Suppressor macrophage treated with lipopolysaccharide for 4 hours (primary cell): ENCODE measurements at regions not wholly inside any gene's neighbourhood (a gene's known extent, or its start where the extent isn't known, plus 50 kb on each side); places are given as distances from the start of the nearest gene placed in this dataset.

ENCODE experiments used
- DNase-seq: peaks from one replicate; pipeline ENCODE4 v3.0.0-alpha.2; 2020

GRCh38 chr9:86829496-86830046, 117.7 kb downstream of the GAS1 start:
- DNase-seq: no peak

- peak; percentile 37 for DNase-seq
These were observed 118.7 kb downstream of the GAS1 start for GRCh38 chr9:86828631-86829030.

GRCh38 chr9:86827893-86828292, 119.4 kb downstream of the GAS1 start:
- no peak for DNase-seq

GRCh38 chr9:86825299-86825698, 122.0 kb downstream of the GAS1 start:
- no peak for DNase-seq

GRCh38 chr9:86822006-86822801, 125.1 kb downstream of the GAS1 start:
- DNase-seq: no peak

GRCh38 chr9:86821006-86821845, 126.1 kb downstream of the GAS1 start:
- no peak for DNase-seq

GRCh38 chr9:86819552-86819951, 127.8 kb downstream of the GAS1 start:
- DNase-seq: no peak

GRCh38 chr9:86818636-86819035, 128.7 kb downstream of the GAS1 start:
- no peak for DNase-seq

- no peak for DNase-seq
These were observed 130.4 kb downstream of the GAS1 start for GRCh38 chr9:86816868-86817267.

GRCh38 chr9:86816366-86816765, 130.9 kb downstream of the GAS1 start:
- DNase-seq: no peak

GRCh38 chr9:86812616-86813015, 134.7 kb downstream of the GAS1 start:
- no peak for DNase-seq

GRCh38 chr9:86809759-86810367, 137.4 kb downstream of the GAS1 start:
- DNase-seq: no peak

GRCh38 chr9:86809151-86809550, 138.2 kb downstream of the GAS1 start:
- no peak for DNase-seq

- DNase-seq: no peak
These were observed 139.8 kb downstream of the GAS1 start for GRCh38 chr9:86807367-86807976.

- DNase-seq: no peak
These were observed 143.3 kb downstream of the GAS1 start for GRCh38 chr9:86804011-86804410.

GRCh38 chr9:86802900-86803673, 144.2 kb downstream of the GAS1 start:
- DNase-seq: no peak

GRCh38 chr9:86801246-86801645, 146.1 kb downstream of the GAS1 start:
- no peak for DNase-seq

GRCh38 chr9:86800681-86801080, 146.6 kb downstream of the GAS1 start:
- DNase-seq: no peak

- no peak for DNase-seq
These were observed 148.3 kb downstream of the GAS1 start for GRCh38 chr9:86798966-86799365.

GRCh38 chr9:86796666-86797065, 150.6 kb downstream of the GAS1 start:
- DNase-seq: no peak

GRCh38 chr9:86795823-86796553, 151.3 kb downstream of the GAS1 start:
- DNase-seq: no peak
